ENCODE measurements at regions not wholly inside any gene's neighbourhood (a gene's known extent, or its start where the extent isn't known, plus 50 kb on each side); places are given as distances from the start of the nearest gene placed in this dataset.

- TF ChIP-seq CTCF (IDR thresholded peaks at IDR 0.05; ENCODE audit: insufficient read depth, low read length, poor library complexity, severe bottlenecking) (no peak), EZH2phosphoT487 (conservative IDR thresholded peaks at IDR 0.05; ENCODE audit: low read length) (no peak)
Observed at GRCh38 chr2:16742026-16742425, 76.4 kb upstream of the CYRIA start.

All from SU-DHL-6 (cell line).